WTC11 (cell line): ENCODE measurements at regions not wholly inside any gene's neighbourhood (a gene's known extent, or its start where the extent isn't known, plus 50 kb on each side); places are given as distances from the start of the nearest gene placed in this dataset.

Source experiments
- ATAC-seq: fragments of 200-7000 bp; cut with Tn5 transposase; 2 replicates; pipeline ENCODE4 v1.10.0; 2021; ENCODE audit warnings: mild to moderate bottlenecking, moderate library complexity
- CTCF ChIA-PET: fragments of 300-600 bp; sonication (Branson Sonifier 250); formaldehyde crosslinking; loops from one replicate; lab custom pipeline; 2021; ENCODE audit warnings: antibody characterized with exemption; lab: Charles Lee
- POLR2A ChIA-PET: fragments of 350-600 bp; sonication (Branson Sonifier 250); formaldehyde crosslinking; loops from one replicate; lab custom pipeline; 2021; ENCODE audit warnings: antibody characterized with exemption; lab: Charles Lee
- DNase-seq: peaks from one replicate; pipeline ENCODE4 v3.0.0; 2021; ENCODE audit warnings: low spot score
- H3K27ac Mint-ChIP-seq: 2 replicates; pipeline ENCODE4 v1.8.0; 2021; ENCODE audit warnings: mixed read lengths
- H3K27me3 Mint-ChIP-seq: 2 replicates; pipeline ENCODE4 v1.8.0; 2021; ENCODE audit warnings: low read depth, mild to moderate bottlenecking, moderate library complexity, mixed read lengths
- H3K36me3 Mint-ChIP-seq: 2 replicates; pipeline ENCODE4 v1.8.0; 2021; ENCODE audit warnings: mixed read lengths
- H3K4me1 Mint-ChIP-seq: 2 replicates; pipeline ENCODE4 v1.8.0; 2022; ENCODE audit warnings: mixed read lengths
- H3K4me3 Mint-ChIP-seq: 2 replicates; pipeline ENCODE4 v1.8.0; 2021; ENCODE audit warnings: mild to moderate bottlenecking, moderate library complexity, mixed read lengths
- H3K9me3 Mint-ChIP-seq: 2 replicates; pipeline ENCODE4 v1.8.0; 2021; ENCODE audit warnings: mixed read lengths
- ATF6 ChIP-seq: sonication (generic); formaldehyde crosslinking; IDR thresholded peaks from 2 replicates; pipeline ENCODE4 v1.8.1; 2023; ENCODE audit warnings: mild to moderate bottlenecking, missing genetic modification reagents
- CDX4 ChIP-seq: fragments of 250-450 bp; sonication (Bioruptor Pico); IDR thresholded peaks from 2 replicates; pipeline ENCODE4 v1.9.0; 2021; ENCODE audit warnings: moderate library complexity, mild to moderate bottlenecking, inconsistent platforms, borderline replicate concordance
- JAZF1 ChIP-seq: fragments of 250-450 bp; sonication (Bioruptor Pico); IDR thresholded peaks from 2 replicates; pipeline ENCODE4 v1.9.0; 2021; ENCODE audit warnings: moderate library complexity, mild to moderate bottlenecking, inconsistent platforms
- OVOL2 ChIP-seq: fragments of 250-450 bp; sonication (Bioruptor Pico); IDR thresholded peaks from 2 replicates; pipeline ENCODE4 v1.9.0; 2021; ENCODE audit warnings: mild to moderate bottlenecking, borderline replicate concordance
- PRRX2 ChIP-seq: fragments of 250-450 bp; sonication (Bioruptor Pico); IDR thresholded peaks from 2 replicates; pipeline ENCODE4 v1.8.0; 2021; ENCODE audit warnings: mild to moderate bottlenecking
- RELA ChIP-seq: sonication (generic); formaldehyde crosslinking; IDR thresholded peaks from 2 replicates; pipeline ENCODE4 v1.8.1; 2022; ENCODE audit warnings: missing genetic modification reagents, mild to moderate bottlenecking, borderline replicate concordance
- RORB ChIP-seq: fragments of 250-450 bp; sonication (Bioruptor Pico); IDR thresholded peaks from 2 replicates; pipeline ENCODE4 v1.9.0; 2021; ENCODE audit warnings: mild to moderate bottlenecking
- SMAD4 ChIP-seq: sonication (generic); formaldehyde crosslinking; IDR thresholded peaks from 2 replicates; pipeline ENCODE4 v1.8.0; 2022; ENCODE audit warnings: mild to moderate bottlenecking, missing genetic modification reagents
- STAT6 ChIP-seq: sonication (generic); formaldehyde crosslinking; conservative IDR thresholded peaks from 2 replicates; pipeline ENCODE4 v1.8.1; 2023; ENCODE audit warnings: mild to moderate bottlenecking, low read depth, missing genetic modification reagents, moderate library complexity
- ZMAT4 ChIP-seq: fragments of 250-450 bp; sonication (Bioruptor Pico); IDR thresholded peaks from 2 replicates; pipeline ENCODE4 v1.9.0; 2021; ENCODE audit warnings: mild to moderate bottlenecking
- ZNF317 ChIP-seq: sonication (generic); formaldehyde crosslinking; IDR thresholded peaks from 2 replicates; pipeline ENCODE4 v1.8.1; 2023; ENCODE audit warnings: low read depth, mild to moderate bottlenecking, moderate library complexity, missing genetic modification reagents, borderline replicate concordance
- ZNF416 ChIP-seq: fragments of 250-450 bp; sonication (Bioruptor Pico); IDR thresholded peaks from 2 replicates; pipeline ENCODE4 v1.9.0; 2021; ENCODE audit warnings: mild to moderate bottlenecking, inconsistent platforms
- ZNF423 ChIP-seq: fragments of 250-450 bp; sonication (Bioruptor Pico); IDR thresholded peaks from 2 replicates; pipeline ENCODE4 v2.1.2; 2022; ENCODE audit warnings: mild to moderate bottlenecking, moderate library complexity
- TF ChIP-seq, protein P1 (sequence below): sonication (generic); formaldehyde crosslinking; conservative IDR thresholded peaks from 2 replicates; pipeline ENCODE4 v1.8.1; 2022; ENCODE audit warnings: mild to moderate bottlenecking, missing genetic modification reagents
- TF ChIP-seq, protein P2 (sequence below): sonication (generic); formaldehyde crosslinking; IDR thresholded peaks from 2 replicates; pipeline ENCODE4 v1.8.1; 2023; ENCODE audit warnings: mild to moderate bottlenecking, missing genetic modification reagents, borderline replicate concordance
- TF ChIP-seq, protein P3 (sequence below): sonication (generic); formaldehyde crosslinking; IDR thresholded peaks from 2 replicates; pipeline ENCODE4 v1.8.1; 2022; ENCODE audit warnings: missing genetic modification reagents, borderline replicate concordance
- TF ChIP-seq, protein P4 (sequence below): sonication (generic); formaldehyde crosslinking; IDR thresholded peaks from 2 replicates; pipeline ENCODE4 v1.8.1; 2023; ENCODE audit warnings: mild to moderate bottlenecking, missing genetic modification reagents, moderate library complexity
- TF ChIP-seq, protein P5 (sequence below): fragments of 200-600 bp; IDR thresholded peaks from 2 replicates; pipeline ENCODE4 v1.8.0; 2022; ENCODE audit warnings: antibody characterized with exemption
- TF ChIP-seq, protein P6 (sequence below): fragments of 250-450 bp; sonication (Bioruptor Pico); IDR thresholded peaks from 2 replicates; pipeline ENCODE4 v1.8.0; 2021; ENCODE audit warnings: mild to moderate bottlenecking

- H3K27ac Mint-ChIP-seq, result no peak overlapping the region; the same call in 1 of the 2 replicates
- no peaks in the 10 kb centered on the region for H3K27me3 Mint-ChIP-seq
- peaks cover 20% of the 10 kb centered on the region for H3K4me1 Mint-ChIP-seq
- POLR2A ChIA-PET, result no interaction called here
- CTCF ChIA-PET, result interaction anchor here (1.0 kb wide), 1 partner anchor 11 kb away, joined by 3 read pairs; no protein-coding TSS in a partner anchor
- no peak overlapping the region for H3K4me3 Mint-ChIP-seq
- DNase-seq (no peak), ATAC-seq (no peak)
- H3K9me3 Mint-ChIP-seq, result no peaks in the 10 kb centered on the region
- H3K36me3 Mint-ChIP-seq, result no peaks in the 10 kb centered on the region
- TF ChIP-seq CDX4 (no peak), RELA (no peak), ZMAT4 (CRISPR knock-in tag) (no peak), ZNF317 (no peak), ZNF416 (no peak), ATF6 (no peak), STAT6 (no peak), RORB (CRISPR knock-in tag) (no peak), SMAD4 (CRISPR knock-in tag) (no peak), JAZF1 (no peak), PRRX2 (CRISPR knock-in tag) (no peak), OVOL2 (CRISPR knock-in tag) (no peak), ZNF423 (no peak)
- TF ChIP-seq, protein P1, sequence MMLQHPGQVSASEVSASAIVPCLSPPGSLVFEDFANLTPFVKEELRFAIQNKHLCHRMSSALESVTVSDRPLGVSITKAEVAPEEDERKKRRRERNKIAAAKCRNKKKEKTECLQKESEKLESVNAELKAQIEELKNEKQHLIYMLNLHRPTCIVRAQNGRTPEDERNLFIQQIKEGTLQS, result no peak
- TF ChIP-seq, protein P2, sequence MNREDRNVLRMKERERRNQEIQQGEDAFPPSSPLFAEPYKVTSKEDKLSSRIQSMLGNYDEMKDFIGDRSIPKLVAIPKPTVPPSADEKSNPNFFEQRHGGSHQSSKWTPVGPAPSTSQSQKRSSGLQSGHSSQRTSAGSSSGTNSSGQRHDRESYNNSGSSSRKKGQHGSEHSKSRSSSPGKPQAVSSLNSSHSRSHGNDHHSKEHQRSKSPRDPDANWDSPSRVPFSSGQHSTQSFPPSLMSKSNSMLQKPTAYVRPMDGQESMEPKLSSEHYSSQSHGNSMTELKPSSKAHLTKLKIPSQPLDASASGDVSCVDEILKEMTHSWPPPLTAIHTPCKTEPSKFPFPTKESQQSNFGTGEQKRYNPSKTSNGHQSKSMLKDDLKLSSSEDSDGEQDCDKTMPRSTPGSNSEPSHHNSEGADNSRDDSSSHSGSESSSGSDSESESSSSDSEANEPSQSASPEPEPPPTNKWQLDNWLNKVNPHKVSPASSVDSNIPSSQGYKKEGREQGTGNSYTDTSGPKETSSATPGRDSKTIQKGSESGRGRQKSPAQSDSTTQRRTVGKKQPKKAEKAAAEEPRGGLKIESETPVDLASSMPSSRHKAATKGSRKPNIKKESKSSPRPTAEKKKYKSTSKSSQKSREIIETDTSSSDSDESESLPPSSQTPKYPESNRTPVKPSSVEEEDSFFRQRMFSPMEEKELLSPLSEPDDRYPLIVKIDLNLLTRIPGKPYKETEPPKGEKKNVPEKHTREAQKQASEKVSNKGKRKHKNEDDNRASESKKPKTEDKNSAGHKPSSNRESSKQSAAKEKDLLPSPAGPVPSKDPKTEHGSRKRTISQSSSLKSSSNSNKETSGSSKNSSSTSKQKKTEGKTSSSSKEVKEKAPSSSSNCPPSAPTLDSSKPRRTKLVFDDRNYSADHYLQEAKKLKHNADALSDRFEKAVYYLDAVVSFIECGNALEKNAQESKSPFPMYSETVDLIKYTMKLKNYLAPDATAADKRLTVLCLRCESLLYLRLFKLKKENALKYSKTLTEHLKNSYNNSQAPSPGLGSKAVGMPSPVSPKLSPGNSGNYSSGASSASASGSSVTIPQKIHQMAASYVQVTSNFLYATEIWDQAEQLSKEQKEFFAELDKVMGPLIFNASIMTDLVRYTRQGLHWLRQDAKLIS (CRISPR knock-in tag), result no peak
- TF ChIP-seq, protein P3, sequence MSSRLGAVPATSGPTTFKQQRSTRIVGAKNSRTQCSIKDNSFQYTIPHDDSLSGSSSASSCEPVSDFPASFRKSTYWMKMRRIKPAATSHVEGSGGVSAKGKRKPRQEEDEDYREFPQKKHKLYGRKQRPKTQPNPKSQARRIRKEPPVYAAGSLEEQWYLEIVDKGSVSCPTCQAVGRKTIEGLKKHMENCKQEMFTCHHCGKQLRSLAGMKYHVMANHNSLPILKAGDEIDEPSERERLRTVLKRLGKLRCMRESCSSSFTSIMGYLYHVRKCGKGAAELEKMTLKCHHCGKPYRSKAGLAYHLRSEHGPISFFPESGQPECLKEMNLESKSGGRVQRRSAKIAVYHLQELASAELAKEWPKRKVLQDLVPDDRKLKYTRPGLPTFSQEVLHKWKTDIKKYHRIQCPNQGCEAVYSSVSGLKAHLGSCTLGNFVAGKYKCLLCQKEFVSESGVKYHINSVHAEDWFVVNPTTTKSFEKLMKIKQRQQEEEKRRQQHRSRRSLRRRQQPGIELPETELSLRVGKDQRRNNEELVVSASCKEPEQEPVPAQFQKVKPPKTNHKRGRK, result no peak
- TF ChIP-seq, protein P4, sequence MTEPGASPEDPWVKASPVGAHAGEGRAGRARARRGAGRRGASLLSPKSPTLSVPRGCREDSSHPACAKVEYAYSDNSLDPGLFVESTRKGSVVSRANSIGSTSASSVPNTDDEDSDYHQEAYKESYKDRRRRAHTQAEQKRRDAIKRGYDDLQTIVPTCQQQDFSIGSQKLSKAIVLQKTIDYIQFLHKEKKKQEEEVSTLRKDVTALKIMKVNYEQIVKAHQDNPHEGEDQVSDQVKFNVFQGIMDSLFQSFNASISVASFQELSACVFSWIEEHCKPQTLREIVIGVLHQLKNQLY (CRISPR knock-in tag), result no peak
- TF ChIP-seq, protein P5, sequence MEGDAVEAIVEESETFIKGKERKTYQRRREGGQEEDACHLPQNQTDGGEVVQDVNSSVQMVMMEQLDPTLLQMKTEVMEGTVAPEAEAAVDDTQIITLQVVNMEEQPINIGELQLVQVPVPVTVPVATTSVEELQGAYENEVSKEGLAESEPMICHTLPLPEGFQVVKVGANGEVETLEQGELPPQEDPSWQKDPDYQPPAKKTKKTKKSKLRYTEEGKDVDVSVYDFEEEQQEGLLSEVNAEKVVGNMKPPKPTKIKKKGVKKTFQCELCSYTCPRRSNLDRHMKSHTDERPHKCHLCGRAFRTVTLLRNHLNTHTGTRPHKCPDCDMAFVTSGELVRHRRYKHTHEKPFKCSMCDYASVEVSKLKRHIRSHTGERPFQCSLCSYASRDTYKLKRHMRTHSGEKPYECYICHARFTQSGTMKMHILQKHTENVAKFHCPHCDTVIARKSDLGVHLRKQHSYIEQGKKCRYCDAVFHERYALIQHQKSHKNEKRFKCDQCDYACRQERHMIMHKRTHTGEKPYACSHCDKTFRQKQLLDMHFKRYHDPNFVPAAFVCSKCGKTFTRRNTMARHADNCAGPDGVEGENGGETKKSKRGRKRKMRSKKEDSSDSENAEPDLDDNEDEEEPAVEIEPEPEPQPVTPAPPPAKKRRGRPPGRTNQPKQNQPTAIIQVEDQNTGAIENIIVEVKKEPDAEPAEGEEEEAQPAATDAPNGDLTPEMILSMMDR, result no peak
- TF ChIP-seq, protein P6, sequence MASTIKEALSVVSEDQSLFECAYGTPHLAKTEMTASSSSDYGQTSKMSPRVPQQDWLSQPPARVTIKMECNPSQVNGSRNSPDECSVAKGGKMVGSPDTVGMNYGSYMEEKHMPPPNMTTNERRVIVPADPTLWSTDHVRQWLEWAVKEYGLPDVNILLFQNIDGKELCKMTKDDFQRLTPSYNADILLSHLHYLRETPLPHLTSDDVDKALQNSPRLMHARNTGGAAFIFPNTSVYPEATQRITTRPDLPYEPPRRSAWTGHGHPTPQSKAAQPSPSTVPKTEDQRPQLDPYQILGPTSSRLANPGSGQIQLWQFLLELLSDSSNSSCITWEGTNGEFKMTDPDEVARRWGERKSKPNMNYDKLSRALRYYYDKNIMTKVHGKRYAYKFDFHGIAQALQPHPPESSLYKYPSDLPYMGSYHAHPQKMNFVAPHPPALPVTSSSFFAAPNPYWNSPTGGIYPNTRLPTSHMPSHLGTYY (CRISPR knock-in tag), result no peak
These were observed 110.1 kb upstream of the SLC44A3 start for GRCh38 chr1:94709891-94710581.
